Left ventricle myocardium inferior (tissue), 1 donor: ENCODE measurements at regions not wholly inside any gene's neighbourhood (a gene's known extent, or its start where the extent isn't known, plus 50 kb on each side); places are given as distances from the start of the nearest gene placed in this dataset.

Experiments
- DNase-seq: peaks from one replicate; pipeline ENCODE4 v3.0.0-alpha.2; 2020
- H3K27ac ChIP-seq: fragments of 200-600 bp; replicated peaks from 2 replicates; pipeline ENCODE4 v1.8.0; 2021
- H3K27me3 ChIP-seq: fragments of 200-600 bp; 2 replicates; pipeline ENCODE4 v1.8.0; 2021; ENCODE audit warnings: low read depth
- H3K36me3 ChIP-seq: fragments of 200-600 bp; 2 replicates; pipeline ENCODE4 v1.8.0; 2021
- H3K4me1 ChIP-seq: fragments of 200-600 bp; 2 replicates; pipeline ENCODE4 v1.8.0; 2021
- H3K4me3 ChIP-seq: fragments of 200-600 bp; 2 replicates; pipeline ENCODE4 v1.8.0; 2021; ENCODE audit warnings: mild to moderate bottlenecking, moderate library complexity
- H3K9me3 ChIP-seq: fragments of 200-600 bp; replicated peaks from 2 replicates; pipeline ENCODE4 v1.8.0; 2021
- CTCF ChIP-seq: fragments of 200-600 bp; IDR thresholded peaks from 2 replicates; pipeline ENCODE4 v1.8.0; 2021; ENCODE audit warnings: antibody characterized with exemption, mild to moderate bottlenecking, borderline replicate concordance
- intact Hi-C: fragments of 100-400 bp; cut with micrococcal nuclease; formaldehyde crosslinking; loops from one replicate; pipeline ENCODE4 v1.11.0; 2022
- donor health status: DM: no; HTN: yes; CAD: no; lungs with severe emphysema.

GRCh38 chr2:107013884-107014283, 127.9 kb upstream of the ST6GAL2 start:
- H3K4me1 ChIP-seq = no peaks in the 10 kb centered on the region
- H3K4me3 ChIP-seq = no peak overlapping the region
- intact Hi-C loops = no loop called here
- H3K36me3 ChIP-seq = no peaks in the 10 kb centered on the region
- H3K9me3 ChIP-seq = no peaks in the 10 kb centered on the region
- H3K27ac ChIP-seq = no peak overlapping the region
- no peak for TF ChIP-seq CTCF
- no peak for DNase-seq
- H3K27me3 ChIP-seq = no peaks in the 10 kb centered on the region

GRCh38 chr2:107018366-107018765, 132.4 kb upstream of the ST6GAL2 start:
- intact Hi-C loops = no loop called here
- Histone ChIP-seq H3K4me3 (no peak overlapping the region), H3K4me1 (no peaks in the 10 kb centered on the region), H3K9me3 (no peaks in the 10 kb centered on the region), H3K36me3 (no peaks in the 10 kb centered on the region), H3K27me3 (no peaks in the 10 kb centered on the region), H3K27ac (no peak overlapping the region)
- DNase-seq = peak; percentile 36
- no peak for TF ChIP-seq CTCF

GRCh38 chr2:107020392-107020791, 134.4 kb upstream of the ST6GAL2 start:
- intact Hi-C loops = no loop called here
- no peaks in the 10 kb centered on the region for H3K4me1 ChIP-seq
- no peak for TF ChIP-seq CTCF
- H3K9me3 ChIP-seq = no peaks in the 10 kb centered on the region
- H3K36me3 ChIP-seq = no peaks in the 10 kb centered on the region
- no peak overlapping the region for H3K27ac ChIP-seq
- H3K4me3 ChIP-seq = no peak overlapping the region
- no peaks in the 10 kb centered on the region for H3K27me3 ChIP-seq
- no peak for DNase-seq

GRCh38 chr2:107024269-107024668, 138.3 kb upstream of the ST6GAL2 start:
- intact Hi-C loops = no loop called here
- Histone ChIP-seq H3K4me3 (no peak overlapping the region), H3K4me1 (no peaks in the 10 kb centered on the region), H3K27me3 (no peaks in the 10 kb centered on the region), H3K36me3 (no peaks in the 10 kb centered on the region), H3K9me3 (no peaks in the 10 kb centered on the region), H3K27ac (no peak overlapping the region)
- DNase-seq = no peak
- no peak for TF ChIP-seq CTCF

- Histone ChIP-seq H3K4me3 (no peak overlapping the region), H3K9me3 (no peaks in the 10 kb centered on the region), H3K4me1 (no peaks in the 10 kb centered on the region), H3K36me3 (no peaks in the 10 kb centered on the region), H3K27ac (no peak overlapping the region), H3K27me3 (no peaks in the 10 kb centered on the region)
- TF ChIP-seq CTCF = no peak
- no peak for DNase-seq
- intact Hi-C loops = no loop called here
Observed at GRCh38 chr2:107025291-107025857, 139.4 kb upstream of the ST6GAL2 start.
